ENCODE measurements at regions not wholly inside any gene's neighbourhood (a gene's known extent, or its start where the extent isn't known, plus 50 kb on each side); places are given as distances from the start of the nearest gene placed in this dataset.

DNA sequence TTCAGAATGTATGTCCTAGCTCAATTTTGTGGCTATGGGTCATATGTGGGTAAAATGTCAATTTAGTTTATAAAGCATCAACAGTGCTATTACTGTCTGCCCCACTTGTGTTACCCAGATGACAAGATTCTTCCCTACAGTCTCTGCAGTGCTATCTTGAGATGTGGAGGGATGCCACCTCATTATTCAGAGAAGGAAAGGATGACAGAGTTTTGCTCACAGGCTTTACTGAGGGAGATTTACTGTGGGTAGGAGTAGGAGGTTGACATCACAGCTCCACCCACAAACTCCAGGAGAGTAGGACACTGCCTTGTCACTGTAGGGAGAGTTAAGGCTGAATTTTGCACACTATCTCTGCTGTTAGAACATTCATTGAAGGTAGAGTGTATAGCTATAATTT is 359.3 kb downstream of the HTR1A start:
- Histone ChIP-seq H3K79me1 (ENCODE audit: low read depth, low read length) (no peaks in the 10 kb centered on the region), H4K5ac (ENCODE audit: insufficient read length, low read depth, low read length) (no peak overlapping the region), H2BK15ac (ENCODE audit: low read length) (no peak overlapping the region), H3K9ac (replicated peaks in 1 of 4; ENCODE audit: extremely low read depth in 1 of 4, low read depth in 3 of 4, low read length in 3 of 4) (no peak overlapping the region), H3K18ac (ENCODE audit: extremely low read depth, low read length) (no peak overlapping the region), H2BK20ac (ENCODE audit: low read length) (no peak overlapping the region), H2AK5ac (ENCODE audit: low read depth, low read length) (no peak overlapping the region), H4K91ac (replicated peaks; ENCODE audit: insufficient read length, low read length) (no peak overlapping the region), H4K20me1 (replicated peaks in 1 of 2; ENCODE audit: control insufficient read depth in 1 of 2, insufficient read depth in 2 of 2, low read length in 2 of 2) (no peaks in the 10 kb centered on the region), H2AFZ (ENCODE audit: low read length) (no peak overlapping the region), H3K4me2 (ENCODE audit: insufficient read depth in 1 of 2, low read depth in 2 of 2, low read length in 2 of 2) (no peak overlapping the region), H3K23me2 (ENCODE audit: low read depth, low read length) (no peaks in the 10 kb centered on the region), H3K4me1 (replicated peaks in 1 of 4; ENCODE audit: control insufficient read depth in 3 of 4, insufficient read depth in 4 of 4, low read length in 3 of 4) (no peaks in the 10 kb centered on the region), H3K23ac (ENCODE audit: insufficient read length) (no peak overlapping the region), H3K79me2 (ENCODE audit: control insufficient read depth in 1 of 2, insufficient read depth in 2 of 2, low read length in 2 of 2) (no peaks in the 10 kb centered on the region), H4K8ac (ENCODE audit: extremely low read depth, insufficient read depth, low read length) (no peak overlapping the region), H3K9me3 (ENCODE audit: insufficient read depth in 2 of 2, low read depth in 1 of 2, low read length in 1 of 2) (no peaks in the 10 kb centered on the region), H3K4ac (replicated peaks; ENCODE audit: insufficient read length, low read depth, low read length) (no peak overlapping the region), H3K36me3 (ENCODE audit: control insufficient read depth in 2 of 4, insufficient read depth in 4 of 4, low read length in 3 of 4) (no peaks in the 10 kb centered on the region), H2BK120ac (replicated peaks; ENCODE audit: low read depth, low read length) (no peak overlapping the region), H3K14ac (ENCODE audit: insufficient read length) (no peak overlapping the region), H3K27me3 (replicated peaks in 1 of 4; ENCODE audit: control insufficient read depth in 3 of 4, extremely low read depth in 1 of 4, insufficient read depth in 3 of 4, low read length in 3 of 4) (no peaks in the 10 kb centered on the region), H2BK12ac (ENCODE audit: low read depth, low read length) (no peak overlapping the region), H2BK5ac (ENCODE audit: low read depth, low read length) (no peak overlapping the region), H3K4me3 (ENCODE audit: extremely low read depth in 1 of 4, insufficient read depth in 2 of 4, low read depth in 3 of 4, low read length in 4 of 4) (no peak overlapping the region), H3K27ac (ENCODE audit: low read depth, low read length) (no peak overlapping the region), H3K56ac (replicated peaks; ENCODE audit: insufficient read length, low read depth, low read length) (no peak overlapping the region)
- no peak for FAIRE-seq
- POLR2A ChIA-PET (ENCODE audit: partially characterized antibody) = no interaction called here
- CTCF ChIA-PET (ENCODE audit: partially characterized antibody) = no interaction called here
- no peak for DNase-seq (ENCODE audit: low read depth in 1 of 2, low spot score in 2 of 2)
- TF ChIP-seq JUN (IDR thresholded peaks at IDR 0.05; ENCODE audit: low read depth, low read length) (no peak), MAX (IDR thresholded peaks at IDR 0.05) (no peak), TAF1 (IDR thresholded peaks at IDR 0.05; ENCODE audit: low read depth, low read length) (no peak), RBBP5 (IDR thresholded peaks at IDR 0.05; ENCODE audit: borderline replicate concordance, low read depth, low read length) (no peak), FOSL1 (IDR thresholded peaks at IDR 0.05; ENCODE audit: insufficient read depth, low read depth, low read length) (no peak), SP4 (IDR thresholded peaks at IDR 0.05; ENCODE audit: low read length) (no peak), BCL11A (IDR thresholded peaks at IDR 0.05; ENCODE audit: low read depth in 2 of 2, low read length in 2 of 2) (no peak), POLR2AphosphoS5 (IDR thresholded peaks at IDR 0.05; ENCODE audit: low read depth, low read length) (no peak), HDAC2 (IDR thresholded peaks at IDR 0.05; ENCODE audit: borderline replicate concordance in 1 of 2, low read depth in 2 of 2, low read length in 2 of 2) (no peak), SIX5 (IDR thresholded peaks at IDR 0.05; ENCODE audit: low read depth, low read length) (no peak), CHD2 (IDR thresholded peaks at IDR 0.05; ENCODE audit: low read length) (no peak), NRF1 (IDR thresholded peaks at IDR 0.05; ENCODE audit: low read depth, low read length) (no peak), RAD21 (IDR thresholded peaks at IDR 0.05 in 1 of 2, conservative IDR thresholded peaks at IDR 0.05 in 1 of 2; ENCODE audit: low read depth in 2 of 2, low read length in 2 of 2) (no peak), EZH2 (IDR thresholded peaks at IDR 0.05; ENCODE audit: low read depth, low read length, severe bottlenecking) (no peak)
- TF ChIP-seq, protein P1, sequence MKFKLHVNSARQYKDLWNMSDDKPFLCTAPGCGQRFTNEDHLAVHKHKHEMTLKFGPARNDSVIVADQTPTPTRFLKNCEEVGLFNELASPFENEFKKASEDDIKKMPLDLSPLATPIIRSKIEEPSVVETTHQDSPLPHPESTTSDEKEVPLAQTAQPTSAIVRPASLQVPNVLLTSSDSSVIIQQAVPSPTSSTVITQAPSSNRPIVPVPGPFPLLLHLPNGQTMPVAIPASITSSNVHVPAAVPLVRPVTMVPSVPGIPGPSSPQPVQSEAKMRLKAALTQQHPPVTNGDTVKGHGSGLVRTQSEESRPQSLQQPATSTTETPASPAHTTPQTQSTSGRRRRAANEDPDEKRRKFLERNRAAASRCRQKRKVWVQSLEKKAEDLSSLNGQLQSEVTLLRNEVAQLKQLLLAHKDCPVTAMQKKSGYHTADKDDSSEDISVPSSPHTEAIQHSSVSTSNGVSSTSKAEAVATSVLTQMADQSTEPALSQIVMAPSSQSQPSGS (IDR thresholded peaks at IDR 0.05; ENCODE audit: low read length) = no peak

Data from H1 (cell line).